Retinal pigment epithelial cell (primary cell): ENCODE measurements at regions not wholly inside any gene's neighbourhood (a gene's known extent, or its start where the extent isn't known, plus 50 kb on each side); places are given as distances from the start of the nearest gene placed in this dataset.

Experiments
- DNase-seq: peaks from one replicate; pipeline ENCODE4 v3.0.0-alpha.2; 2010; ENCODE audit warnings: low read depth
- H3K4me3 ChIP-seq: 2 replicates; pipeline ENCODE4 v1.5.1; 2011; ENCODE audit warnings: mild to moderate bottlenecking, low read length, control low read depth, moderate library complexity
- TF ChIP-seq, protein P1 (sequence below): conservative IDR thresholded peaks from 2 replicates; pipeline ENCODE4 v1.5.1; 2011; ENCODE audit warnings: low read depth, low read length, control low read depth, inconsistent platforms

DNA sequence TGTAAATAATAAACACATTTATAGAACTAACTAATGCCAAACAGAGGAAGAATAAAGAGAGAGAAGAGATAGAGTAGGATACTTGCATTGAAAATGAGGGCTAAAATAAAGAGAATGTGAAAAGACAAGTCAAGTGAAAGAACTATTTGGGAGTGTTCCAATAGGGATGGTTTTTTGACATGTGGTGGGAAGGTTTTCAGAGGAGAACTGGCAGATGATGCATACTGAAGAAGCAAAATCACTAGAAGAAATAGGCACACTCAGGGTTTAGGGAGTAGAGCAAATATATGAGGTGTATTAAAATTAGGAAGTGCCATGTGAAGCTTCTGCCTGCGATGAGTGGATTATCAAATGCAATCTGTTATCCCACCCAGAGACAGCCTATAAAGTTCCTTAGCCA lies 744.8 kb downstream of the REEP3 start:
- DNase-seq: no peak
- TF ChIP-seq, protein P1, sequence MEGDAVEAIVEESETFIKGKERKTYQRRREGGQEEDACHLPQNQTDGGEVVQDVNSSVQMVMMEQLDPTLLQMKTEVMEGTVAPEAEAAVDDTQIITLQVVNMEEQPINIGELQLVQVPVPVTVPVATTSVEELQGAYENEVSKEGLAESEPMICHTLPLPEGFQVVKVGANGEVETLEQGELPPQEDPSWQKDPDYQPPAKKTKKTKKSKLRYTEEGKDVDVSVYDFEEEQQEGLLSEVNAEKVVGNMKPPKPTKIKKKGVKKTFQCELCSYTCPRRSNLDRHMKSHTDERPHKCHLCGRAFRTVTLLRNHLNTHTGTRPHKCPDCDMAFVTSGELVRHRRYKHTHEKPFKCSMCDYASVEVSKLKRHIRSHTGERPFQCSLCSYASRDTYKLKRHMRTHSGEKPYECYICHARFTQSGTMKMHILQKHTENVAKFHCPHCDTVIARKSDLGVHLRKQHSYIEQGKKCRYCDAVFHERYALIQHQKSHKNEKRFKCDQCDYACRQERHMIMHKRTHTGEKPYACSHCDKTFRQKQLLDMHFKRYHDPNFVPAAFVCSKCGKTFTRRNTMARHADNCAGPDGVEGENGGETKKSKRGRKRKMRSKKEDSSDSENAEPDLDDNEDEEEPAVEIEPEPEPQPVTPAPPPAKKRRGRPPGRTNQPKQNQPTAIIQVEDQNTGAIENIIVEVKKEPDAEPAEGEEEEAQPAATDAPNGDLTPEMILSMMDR: no peak
- H3K4me3 ChIP-seq: no peak overlapping the region

DNA sequence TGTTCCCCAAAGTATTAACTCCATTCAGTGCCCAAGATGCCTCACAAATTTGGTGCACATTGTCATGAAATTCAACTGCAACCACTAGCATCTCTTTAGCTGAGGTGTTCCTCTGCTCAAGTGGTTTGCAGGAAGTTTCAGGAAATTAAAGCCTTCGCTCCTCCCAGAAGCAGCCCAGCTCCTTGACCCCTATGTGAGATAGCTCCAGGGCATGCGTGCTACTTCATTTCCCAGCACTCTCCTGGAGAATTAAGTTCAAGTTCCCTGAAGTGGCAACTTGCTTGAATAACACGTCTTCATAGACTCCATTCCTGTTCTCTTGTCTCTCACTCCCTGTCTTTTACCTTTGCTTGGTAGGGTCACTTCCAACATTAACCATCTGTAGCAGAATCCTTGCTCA lies 750.3 kb downstream of the REEP3 start:
- no peak for DNase-seq
- H3K4me3 ChIP-seq: no peak overlapping the region
- TF ChIP-seq, protein P1: no peak

DNA sequence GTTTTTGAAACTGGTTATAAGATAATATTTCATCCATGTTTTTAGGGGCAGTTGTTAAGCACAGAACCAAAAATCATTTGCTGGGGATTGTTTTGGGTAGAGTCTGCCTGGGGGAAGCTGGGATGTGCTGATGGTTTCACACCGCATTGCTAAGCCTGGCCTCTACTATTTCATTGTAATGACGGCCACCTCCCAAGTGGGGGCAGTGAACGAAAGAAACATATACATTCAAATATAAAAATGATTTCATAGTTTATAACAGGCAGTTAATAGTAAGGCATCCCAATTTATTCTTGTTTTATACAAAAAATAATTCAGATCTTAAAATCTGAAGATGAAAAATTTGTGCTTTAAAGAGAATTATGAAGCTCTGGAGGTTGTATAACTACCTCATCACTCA lies 750.8 kb downstream of the REEP3 start:
- H3K4me3 ChIP-seq: no peak overlapping the region
- TF ChIP-seq, protein P1: no peak
- DNase-seq: no peak

DNA sequence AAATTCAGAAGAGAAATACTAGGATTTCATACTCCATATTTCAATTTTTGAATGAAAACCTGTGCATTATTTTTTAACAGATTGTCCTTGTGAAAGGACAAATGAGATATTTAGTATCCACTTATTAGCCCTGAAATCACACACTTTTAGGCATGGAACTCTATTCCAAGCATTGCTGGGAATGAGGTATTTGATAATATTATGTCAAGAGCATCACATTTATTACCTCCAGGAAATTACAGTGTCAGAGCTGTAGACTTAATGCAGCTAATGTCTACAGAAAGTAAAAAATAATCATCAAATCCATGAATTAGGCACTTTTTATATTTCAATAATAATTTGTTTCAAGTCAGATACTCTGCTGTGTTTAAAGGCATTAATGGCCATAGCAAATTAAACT lies 753.8 kb downstream of the REEP3 start:
- TF ChIP-seq, protein P1: no peak
- no peak overlapping the region for H3K4me3 ChIP-seq
- DNase-seq: no peak

DNA sequence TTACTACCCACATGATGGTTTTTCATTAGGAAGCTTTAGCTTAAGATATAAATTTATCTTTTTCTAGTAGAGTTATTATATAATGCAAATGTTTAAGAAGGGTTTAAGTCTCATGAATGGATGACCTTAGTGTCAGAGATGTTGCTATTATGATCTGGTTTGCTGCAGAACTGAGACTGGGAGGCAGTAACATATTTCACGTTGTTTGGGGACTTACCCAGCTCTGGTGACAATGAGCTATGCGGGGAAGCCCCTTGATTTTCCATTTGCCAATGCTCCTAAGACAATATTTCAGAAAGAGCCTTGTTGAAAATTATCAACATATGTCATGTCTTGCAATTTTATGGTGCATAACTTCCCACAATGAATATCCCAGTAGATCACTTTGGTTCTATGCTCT lies 754.6 kb downstream of the REEP3 start:
- DNase-seq: no peak
- TF ChIP-seq, protein P1: no peak

DNA sequence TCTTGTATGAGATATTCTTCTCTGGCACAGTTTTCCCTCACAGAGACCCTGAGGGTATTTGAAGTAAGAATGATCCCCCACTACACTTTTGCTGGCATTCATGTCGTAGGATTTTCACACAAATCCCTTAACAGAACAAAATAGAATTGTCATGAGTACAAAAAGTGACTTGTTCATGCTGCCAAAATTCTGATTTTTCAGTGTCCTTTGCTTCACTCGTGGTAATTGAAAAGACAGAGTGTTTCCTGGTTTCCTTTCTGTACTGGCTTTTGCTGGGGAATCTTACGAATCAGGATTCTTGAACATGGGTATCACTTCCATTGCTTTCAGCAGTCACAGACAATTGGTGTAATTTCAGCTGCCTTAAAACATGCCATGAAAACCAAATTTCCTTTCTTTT lies 756.3 kb downstream of the REEP3 start:
- no peak overlapping the region for H3K4me3 ChIP-seq
- no peak for DNase-seq
- TF ChIP-seq, protein P1: no peak

More for the DNA sequence above, 754.6 kb downstream of the REEP3 start:
- no peak overlapping the region for H3K4me3 ChIP-seq

DNA sequence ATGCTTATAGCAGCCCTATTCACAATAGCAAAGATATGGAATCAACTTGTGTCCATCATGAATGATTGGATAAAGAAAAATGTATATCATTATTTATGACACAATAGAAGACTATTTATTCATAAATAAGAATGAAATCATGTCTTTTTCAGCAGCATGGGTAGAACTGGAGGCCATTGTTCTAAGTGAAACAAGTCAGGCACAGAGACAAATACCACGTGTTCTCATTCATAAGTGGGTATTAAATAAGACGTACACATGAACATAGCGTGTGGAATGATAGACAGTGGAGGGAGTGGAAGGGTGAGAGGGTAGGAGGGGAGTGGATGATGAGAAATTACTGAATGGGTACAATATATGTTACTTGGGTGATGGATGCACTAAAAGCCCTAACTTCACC lies 762.4 kb downstream of the REEP3 start:
- H3K4me3 ChIP-seq: no peak overlapping the region
- TF ChIP-seq, protein P1: no peak
- no peak for DNase-seq
